ENCODE measurements at regions not wholly inside any gene's neighbourhood (a gene's known extent, or its start where the extent isn't known, plus 50 kb on each side); places are given as distances from the start of the nearest gene placed in this dataset.

- no peak for DNase-seq (ENCODE audit: insufficient read length, low spot score, missing footprints)
- Histone ChIP-seq H3K27ac (ENCODE audit: low read depth, low read length) (no peak overlapping the region), H3K36me3 (ENCODE audit: insufficient read depth, low read length) (no peaks in the 10 kb centered on the region), H3K4me3 (ENCODE audit: insufficient read depth, low read length) (no peak overlapping the region), H3K9me3 (ENCODE audit: low read depth, low read length) (no peaks in the 10 kb centered on the region), H2AFZ (ENCODE audit: low read length) (no peak overlapping the region), H3K27me3 (ENCODE audit: insufficient read depth, low read length) (no peaks in the 10 kb centered on the region), H3K79me2 (ENCODE audit: insufficient read depth, low read length) (no peaks in the 10 kb centered on the region), H3K4me2 (ENCODE audit: insufficient read depth, low read length) (no peak overlapping the region), H4K20me1 (ENCODE audit: insufficient read depth, low read length) (no peaks in the 10 kb centered on the region), H3K4me1 (ENCODE audit: insufficient read depth, low read length) (no peaks in the 10 kb centered on the region)
- TF ChIP-seq CTCF (IDR thresholded peaks at IDR 0.05; ENCODE audit: extremely low read depth, low read depth, low read length): no peak
Measured at GRCh38 chr6:50589751-50590470, 123.4 kb upstream of the TFAP2D start.

GRCh38 chr6:50591135-50591534, 122.2 kb upstream of the TFAP2D start:
- H3K36me3 ChIP-seq (ENCODE audit: insufficient read depth, low read length): no peaks in the 10 kb centered on the region
- DNase-seq (ENCODE audit: insufficient read length, low spot score, missing footprints): no peak
- no peak overlapping the region for H3K4me3 ChIP-seq (ENCODE audit: insufficient read depth, low read length)
- no peak overlapping the region for H3K27ac ChIP-seq (ENCODE audit: low read depth, low read length)
- H2AFZ ChIP-seq (ENCODE audit: low read length): no peak overlapping the region
- no peaks in the 10 kb centered on the region for H3K9me3 ChIP-seq (ENCODE audit: low read depth, low read length)
- no peaks in the 10 kb centered on the region for H4K20me1 ChIP-seq (ENCODE audit: insufficient read depth, low read length)
- no peaks in the 10 kb centered on the region for H3K79me2 ChIP-seq (ENCODE audit: insufficient read depth, low read length)
- H3K27me3 ChIP-seq (ENCODE audit: insufficient read depth, low read length): no peaks in the 10 kb centered on the region
- TF ChIP-seq CTCF (IDR thresholded peaks at IDR 0.05; ENCODE audit: extremely low read depth, low read depth, low read length): no peak
- no peaks in the 10 kb centered on the region for H3K4me1 ChIP-seq (ENCODE audit: insufficient read depth, low read length)
- H3K4me2 ChIP-seq (ENCODE audit: insufficient read depth, low read length): no peak overlapping the region

- H3K79me2 ChIP-seq (ENCODE audit: insufficient read depth, low read length): no peaks in the 10 kb centered on the region
- H3K36me3 ChIP-seq (ENCODE audit: insufficient read depth, low read length): no peaks in the 10 kb centered on the region
- no peak overlapping the region for H2AFZ ChIP-seq (ENCODE audit: low read length)
- H3K4me2 ChIP-seq (ENCODE audit: insufficient read depth, low read length): no peak overlapping the region
- no peak overlapping the region for H3K4me3 ChIP-seq (ENCODE audit: insufficient read depth, low read length)
- H3K4me1 ChIP-seq (ENCODE audit: insufficient read depth, low read length): no peaks in the 10 kb centered on the region
- H3K27ac ChIP-seq (ENCODE audit: low read depth, low read length): no peak overlapping the region
- TF ChIP-seq CTCF (IDR thresholded peaks at IDR 0.05; ENCODE audit: extremely low read depth, low read depth, low read length): no peak
- no peak for DNase-seq (ENCODE audit: insufficient read length, low spot score, missing footprints)
- H4K20me1 ChIP-seq (ENCODE audit: insufficient read depth, low read length): no peaks in the 10 kb centered on the region
- H3K27me3 ChIP-seq (ENCODE audit: insufficient read depth, low read length): no peaks in the 10 kb centered on the region
- no peaks in the 10 kb centered on the region for H3K9me3 ChIP-seq (ENCODE audit: low read depth, low read length)
Measured at GRCh38 chr6:50600280-50600679, 113.0 kb upstream of the TFAP2D start.

GRCh38 chr6:50602292-50602691, 111.0 kb upstream of the TFAP2D start:
- no peaks in the 10 kb centered on the region for H3K27me3 ChIP-seq (ENCODE audit: insufficient read depth, low read length)
- H3K4me3 ChIP-seq (ENCODE audit: insufficient read depth, low read length): no peak overlapping the region
- no peaks in the 10 kb centered on the region for H3K36me3 ChIP-seq (ENCODE audit: insufficient read depth, low read length)
- H3K4me2 ChIP-seq (ENCODE audit: insufficient read depth, low read length): no peak overlapping the region
- H3K9me3 ChIP-seq (ENCODE audit: low read depth, low read length): no peaks in the 10 kb centered on the region
- no peaks in the 10 kb centered on the region for H4K20me1 ChIP-seq (ENCODE audit: insufficient read depth, low read length)
- no peaks in the 10 kb centered on the region for H3K4me1 ChIP-seq (ENCODE audit: insufficient read depth, low read length)
- TF ChIP-seq CTCF (IDR thresholded peaks at IDR 0.05; ENCODE audit: extremely low read depth, low read depth, low read length): peak; percentile 68
- H3K79me2 ChIP-seq (ENCODE audit: insufficient read depth, low read length): no peaks in the 10 kb centered on the region
- no peak overlapping the region for H3K27ac ChIP-seq (ENCODE audit: low read depth, low read length)
- no peak for DNase-seq (ENCODE audit: insufficient read length, low spot score, missing footprints)
- H2AFZ ChIP-seq (ENCODE audit: low read length): no peak overlapping the region

Measured in osteoblast (primary cell).